T-helper 2 cell treated with Interferon-gamma antibody and Interleukin-4, amounts not matched to agents 5 μg/mL and 100 μg/mL, for 36 hours (primary cell): ENCODE measurements at regions not wholly inside any gene's neighbourhood (a gene's known extent, or its start where the extent isn't known, plus 50 kb on each side); places are given as distances from the start of the nearest gene placed in this dataset.

Experiments
- DNase-seq: peaks from one replicate; pipeline ENCODE4 v3.0.0; 2021; ENCODE audit warnings: low spot score
- H3K27ac Mint-ChIP-seq: one replicate; pipeline ENCODE4 v1.8.0; 2021; ENCODE audit warnings: mild to moderate bottlenecking, mixed read lengths
- H3K27me3 Mint-ChIP-seq: one replicate; pipeline ENCODE4 v1.8.0; 2021; ENCODE audit warnings: low read depth, mixed read lengths
- H3K36me3 Mint-ChIP-seq: one replicate; pipeline ENCODE4 v1.8.0; 2021; ENCODE audit warnings: low read depth, mixed read lengths
- H3K4me1 Mint-ChIP-seq: one replicate; pipeline ENCODE4 v1.8.0; 2021; ENCODE audit warnings: low read depth, mixed read lengths
- H3K4me3 Mint-ChIP-seq: one replicate; pipeline ENCODE4 v1.8.0; 2022; ENCODE audit warnings: mild to moderate bottlenecking, moderate library complexity, mixed read lengths
- H3K9me3 Mint-ChIP-seq: one replicate; pipeline ENCODE4 v1.8.0; 2021; ENCODE audit warnings: mixed read lengths

DNA sequence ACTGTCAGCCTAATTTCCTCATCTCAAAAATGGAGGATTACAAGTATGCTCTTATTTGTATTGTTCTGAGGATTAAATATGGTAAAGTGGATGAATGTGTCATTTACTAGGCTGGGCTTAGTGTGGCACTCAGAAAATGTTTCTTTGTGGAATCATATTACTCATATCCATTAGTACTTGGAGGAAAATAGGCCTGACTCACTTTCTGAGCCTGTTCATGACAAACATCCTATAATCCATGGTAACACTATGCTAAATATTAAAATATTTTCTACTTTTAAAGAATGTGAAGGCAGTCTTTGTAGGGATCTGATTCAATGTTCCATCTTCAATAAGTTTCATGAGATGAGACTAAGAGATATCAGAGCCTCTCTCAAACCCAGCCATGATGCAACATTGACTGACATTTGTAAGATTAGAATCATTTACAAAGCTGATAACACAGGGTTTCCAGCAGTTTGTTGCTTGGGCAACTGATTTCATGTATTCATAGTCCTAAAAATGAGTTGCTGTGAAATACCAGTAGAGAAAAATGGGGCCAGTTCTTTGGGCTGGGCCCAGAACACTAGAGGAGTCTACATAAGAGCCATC lies 1048.5 kb downstream of the NTRK3 start:
- no peaks in the 10 kb centered on the region for H3K9me3 Mint-ChIP-seq
- no peak overlapping the region for H3K27ac Mint-ChIP-seq
- no peaks in the 10 kb centered on the region for H3K36me3 Mint-ChIP-seq
- no peaks in the 10 kb centered on the region for H3K27me3 Mint-ChIP-seq
- H3K4me3 Mint-ChIP-seq: no peak overlapping the region
- no peak for DNase-seq
- no peaks in the 10 kb centered on the region for H3K4me1 Mint-ChIP-seq

DNA sequence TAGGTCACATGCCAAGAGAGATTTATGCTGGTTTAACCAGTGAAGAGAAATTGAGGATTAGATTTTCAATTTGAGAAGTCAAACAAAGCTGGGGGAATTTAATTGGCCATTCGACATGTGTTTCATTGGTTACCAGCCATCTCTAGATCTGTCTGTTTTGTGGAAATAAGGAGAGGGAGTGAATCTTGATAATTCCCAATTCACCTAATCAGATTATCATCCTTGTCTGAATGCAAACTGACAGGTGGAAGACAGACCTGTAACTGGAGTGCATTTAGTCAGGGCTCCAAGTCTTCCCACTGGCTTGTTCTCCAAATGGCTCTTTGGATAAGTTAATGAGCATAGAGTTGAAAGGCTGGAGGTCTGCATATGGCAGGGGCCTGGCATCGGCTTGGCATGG lies 1049.3 kb downstream of the NTRK3 start:
- no peaks in the 10 kb centered on the region for H3K9me3 Mint-ChIP-seq
- no peak for DNase-seq

DNA sequence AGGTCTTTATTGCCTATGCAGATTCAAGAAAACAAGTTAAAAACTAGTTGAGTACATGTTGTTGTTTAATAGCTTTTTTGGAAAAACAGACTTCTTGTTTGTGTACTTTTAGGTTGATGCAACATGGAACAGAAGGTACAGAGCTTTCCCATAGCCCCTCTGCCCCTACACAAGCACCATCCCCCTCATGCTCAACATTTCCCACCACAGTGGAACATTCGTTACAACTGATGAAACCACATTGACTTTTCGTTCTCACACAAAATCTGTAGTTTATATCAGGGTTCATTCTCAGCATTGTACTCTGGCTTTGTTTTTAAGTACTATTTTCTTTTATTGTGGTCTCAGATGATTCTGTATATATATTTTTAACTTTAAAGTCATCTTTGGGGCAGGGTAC lies 1054.6 kb downstream of the NTRK3 start:
- H3K4me3 Mint-ChIP-seq: no peak overlapping the region
- no peaks in the 10 kb centered on the region for H3K9me3 Mint-ChIP-seq
- H3K4me1 Mint-ChIP-seq: no peaks in the 10 kb centered on the region
- DNase-seq: no peak
- no peaks in the 10 kb centered on the region for H3K36me3 Mint-ChIP-seq
- H3K27ac Mint-ChIP-seq: no peak overlapping the region
- no peaks in the 10 kb centered on the region for H3K27me3 Mint-ChIP-seq

More for the DNA sequence above, 1049.3 kb downstream of the NTRK3 start:
- Mint-ChIP-seq H3K36me3 (no peaks in the 10 kb centered on the region), H3K4me3 (no peak overlapping the region), H3K27me3 (no peaks in the 10 kb centered on the region), H3K4me1 (no peaks in the 10 kb centered on the region), H3K27ac (no peak overlapping the region)

DNA sequence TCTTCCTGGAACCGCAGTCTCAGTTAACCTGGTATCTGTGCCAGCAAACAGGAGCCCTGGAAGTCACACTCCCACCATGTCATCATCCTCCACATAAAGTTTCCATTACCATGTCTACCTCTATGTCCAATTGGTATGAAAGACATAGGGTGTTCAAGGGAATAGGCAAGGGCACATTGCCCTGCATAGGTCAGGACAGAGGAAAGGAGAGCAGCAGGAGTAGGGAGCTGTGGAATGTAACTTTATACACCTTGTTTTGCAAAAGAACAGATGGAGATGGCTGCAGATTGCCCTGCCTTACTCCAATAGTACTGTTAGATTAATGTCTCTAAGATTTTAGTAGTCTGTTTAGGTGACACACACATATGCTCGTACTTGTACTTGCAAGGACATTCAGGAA lies 1056.4 kb downstream of the NTRK3 start:
- no peak overlapping the region for H3K4me3 Mint-ChIP-seq
- H3K4me1 Mint-ChIP-seq: no peaks in the 10 kb centered on the region
- no peaks in the 10 kb centered on the region for H3K27me3 Mint-ChIP-seq
- DNase-seq: no peak
- H3K36me3 Mint-ChIP-seq: no peaks in the 10 kb centered on the region
- H3K9me3 Mint-ChIP-seq: no peaks in the 10 kb centered on the region
- no peak overlapping the region for H3K27ac Mint-ChIP-seq

DNA sequence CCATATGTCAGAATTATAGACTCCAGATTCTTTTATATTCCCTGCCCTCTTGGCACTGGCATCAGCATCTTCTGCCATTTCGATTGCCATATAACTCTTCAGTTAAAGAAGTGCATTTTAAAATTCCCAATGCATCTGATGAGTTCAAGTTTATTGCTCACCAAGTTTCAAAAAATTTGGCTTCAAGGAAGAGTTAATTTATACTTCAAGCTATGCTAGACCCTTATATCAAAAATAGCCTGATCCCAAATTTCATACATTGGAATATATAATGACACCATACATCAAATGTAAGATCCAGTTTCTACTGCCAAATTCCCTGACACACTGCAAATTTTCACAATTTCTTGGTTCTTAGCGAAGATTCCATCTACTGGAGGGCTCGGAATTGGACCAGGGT lies 1058.6 kb downstream of the NTRK3 start:
- H3K27ac Mint-ChIP-seq: no peak overlapping the region
- H3K27me3 Mint-ChIP-seq: no peaks in the 10 kb centered on the region
- H3K36me3 Mint-ChIP-seq: no peaks in the 10 kb centered on the region
- H3K4me1 Mint-ChIP-seq: no peaks in the 10 kb centered on the region
- H3K4me3 Mint-ChIP-seq: no peak overlapping the region
- peaks cover 4% of the 10 kb centered on the region for H3K9me3 Mint-ChIP-seq
- no peak for DNase-seq

DNA sequence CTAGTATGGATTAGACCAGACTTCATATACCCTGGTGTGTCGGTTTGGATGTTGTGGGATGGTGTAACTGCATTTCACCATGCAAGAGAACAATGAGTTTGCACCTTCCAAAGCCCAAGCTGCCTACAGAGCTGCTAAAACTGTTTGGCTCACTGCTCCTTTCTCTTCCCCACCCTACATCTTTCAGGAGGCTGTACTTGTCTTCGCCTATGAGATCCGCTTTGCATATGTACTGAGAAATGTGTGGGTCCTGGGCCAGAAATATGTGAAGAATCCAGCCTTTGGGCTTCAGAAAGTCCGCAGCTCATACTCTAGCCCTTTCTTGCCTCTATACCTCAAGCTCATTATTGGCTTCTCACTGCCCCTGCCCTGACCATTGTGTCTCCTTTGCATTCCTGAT lies 1060.0 kb downstream of the NTRK3 start:
- Mint-ChIP-seq H3K9me3 (peaks cover 4% of the 10 kb centered on the region), H3K27ac (no peak overlapping the region), H3K4me1 (no peaks in the 10 kb centered on the region), H3K36me3 (no peaks in the 10 kb centered on the region), H3K27me3 (no peaks in the 10 kb centered on the region), H3K4me3 (no peak overlapping the region)
- DNase-seq: no peak

DNA sequence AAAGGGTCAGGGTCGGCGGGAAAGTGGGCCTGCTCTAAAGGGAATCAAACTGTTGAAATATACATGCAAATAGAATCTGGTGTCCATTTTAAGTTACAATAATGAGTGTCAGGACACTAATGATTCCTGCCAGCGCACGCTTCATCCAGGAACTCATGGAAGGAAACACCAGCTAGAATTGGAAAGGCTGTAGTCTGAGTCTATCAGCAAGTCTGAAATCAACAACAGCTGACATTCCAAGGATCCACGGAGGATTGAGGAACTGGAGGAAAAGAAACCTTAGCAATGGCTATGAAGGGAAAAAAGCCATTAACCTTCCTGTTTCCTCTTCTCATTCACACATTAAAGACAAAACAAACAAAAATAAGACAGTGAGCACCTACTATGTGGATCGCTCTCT lies 1063.1 kb downstream of the NTRK3 start:
- no peak overlapping the region for H3K27ac Mint-ChIP-seq
- peaks cover 4% of the 10 kb centered on the region for H3K9me3 Mint-ChIP-seq
- no peak for DNase-seq
- no peaks in the 10 kb centered on the region for H3K4me1 Mint-ChIP-seq
- H3K4me3 Mint-ChIP-seq: no peak overlapping the region
- H3K27me3 Mint-ChIP-seq: no peaks in the 10 kb centered on the region
- H3K36me3 Mint-ChIP-seq: no peaks in the 10 kb centered on the region

DNA sequence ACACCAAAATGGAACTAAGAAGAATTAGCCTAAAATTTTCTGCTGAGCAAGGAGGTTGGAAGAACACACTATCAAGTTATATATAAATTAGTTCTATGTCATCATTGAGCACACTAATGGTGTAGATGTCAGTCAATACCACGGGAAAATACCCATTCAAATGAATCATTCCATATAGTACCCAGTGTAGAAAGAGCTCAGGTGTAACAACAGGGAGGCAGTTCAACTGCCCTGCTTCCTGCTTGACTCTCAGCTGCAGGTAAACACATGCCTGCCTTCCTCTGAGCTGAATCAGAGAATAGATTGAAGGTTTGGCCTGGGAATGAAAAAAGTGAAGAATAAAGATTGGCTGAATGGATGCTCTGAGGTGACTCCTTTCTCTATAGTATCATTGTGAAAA lies 1088.0 kb downstream of the AGBL1 start:
- Mint-ChIP-seq H3K36me3 (no peaks in the 10 kb centered on the region), H3K27me3 (no peaks in the 10 kb centered on the region), H3K27ac (no peak overlapping the region), H3K4me3 (no peak overlapping the region), H3K9me3 (peaks cover 8% of the 10 kb centered on the region), H3K4me1 (no peaks in the 10 kb centered on the region)
- no peak for DNase-seq

DNA sequence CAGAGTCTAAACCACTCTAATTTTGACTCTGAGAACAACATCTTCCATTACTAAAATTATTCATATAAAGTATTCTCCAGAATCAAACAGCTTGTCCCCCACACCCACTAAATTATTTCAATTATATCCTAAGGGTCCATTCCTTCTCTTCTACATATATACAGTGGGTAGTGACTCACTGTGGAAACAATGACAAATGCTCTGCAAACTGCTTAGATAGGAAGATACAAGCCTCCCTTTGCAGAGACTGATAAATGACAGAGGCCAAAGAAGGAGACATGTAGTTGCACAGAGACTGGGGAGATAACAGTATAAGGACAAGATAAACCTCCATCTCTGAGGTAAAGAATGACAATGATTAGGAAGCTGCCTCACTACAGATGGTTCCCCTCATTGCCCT lies 1087.4 kb downstream of the AGBL1 start:
- Mint-ChIP-seq H3K4me3 (no peak overlapping the region), H3K27me3 (no peaks in the 10 kb centered on the region), H3K36me3 (no peaks in the 10 kb centered on the region), H3K4me1 (no peaks in the 10 kb centered on the region), H3K9me3 (peaks cover 8% of the 10 kb centered on the region), H3K27ac (no peak overlapping the region)
- DNase-seq: no peak

DNA sequence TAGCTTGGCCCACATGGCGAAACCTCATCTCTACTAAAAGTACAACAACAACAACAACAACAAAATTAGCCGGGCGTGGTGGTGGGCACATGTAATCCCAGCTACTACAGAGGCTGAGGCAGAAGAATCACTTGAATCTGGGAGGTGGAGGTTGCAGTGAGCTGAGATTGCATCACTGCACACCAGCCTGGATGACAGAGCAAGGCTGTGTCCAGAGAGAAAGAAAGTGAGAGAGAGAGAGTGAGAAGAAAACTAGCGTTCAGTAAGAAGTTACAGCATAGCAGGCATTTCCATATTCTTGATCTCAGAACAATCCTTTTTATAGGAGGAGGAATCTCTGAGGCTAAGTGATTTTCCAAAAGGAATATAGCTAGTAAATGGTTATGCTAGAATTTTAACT lies 1076.1 kb downstream of the AGBL1 start:
- Mint-ChIP-seq H3K9me3 (no peaks in the 10 kb centered on the region), H3K27me3 (no peaks in the 10 kb centered on the region), H3K36me3 (no peaks in the 10 kb centered on the region), H3K27ac (no peak overlapping the region), H3K4me1 (no peaks in the 10 kb centered on the region), H3K4me3 (no peak overlapping the region)
- no peak for DNase-seq

DNA sequence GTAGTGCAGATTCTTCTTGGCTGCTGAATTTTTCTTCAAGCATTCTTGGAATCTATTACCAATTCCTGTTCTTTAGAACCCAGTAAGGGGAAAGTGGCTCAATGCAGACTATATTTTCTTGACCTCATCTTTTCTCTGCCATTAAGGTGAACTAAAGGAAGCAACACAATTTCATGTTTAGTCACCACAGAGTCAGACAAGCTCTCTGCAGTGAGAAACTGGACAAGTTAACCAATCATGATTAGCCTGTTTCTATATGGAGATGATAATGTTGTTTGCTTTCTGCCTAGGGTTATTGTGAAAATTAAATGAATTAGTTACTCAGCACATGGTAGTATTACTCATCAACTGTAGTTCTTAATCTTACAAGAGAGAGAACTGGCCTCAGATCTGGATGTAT lies 1075.1 kb downstream of the AGBL1 start:
- no peak for DNase-seq
- Mint-ChIP-seq H3K9me3 (no peaks in the 10 kb centered on the region), H3K4me3 (no peak overlapping the region), H3K4me1 (no peaks in the 10 kb centered on the region), H3K36me3 (no peaks in the 10 kb centered on the region), H3K27me3 (no peaks in the 10 kb centered on the region), H3K27ac (no peak overlapping the region)

DNA sequence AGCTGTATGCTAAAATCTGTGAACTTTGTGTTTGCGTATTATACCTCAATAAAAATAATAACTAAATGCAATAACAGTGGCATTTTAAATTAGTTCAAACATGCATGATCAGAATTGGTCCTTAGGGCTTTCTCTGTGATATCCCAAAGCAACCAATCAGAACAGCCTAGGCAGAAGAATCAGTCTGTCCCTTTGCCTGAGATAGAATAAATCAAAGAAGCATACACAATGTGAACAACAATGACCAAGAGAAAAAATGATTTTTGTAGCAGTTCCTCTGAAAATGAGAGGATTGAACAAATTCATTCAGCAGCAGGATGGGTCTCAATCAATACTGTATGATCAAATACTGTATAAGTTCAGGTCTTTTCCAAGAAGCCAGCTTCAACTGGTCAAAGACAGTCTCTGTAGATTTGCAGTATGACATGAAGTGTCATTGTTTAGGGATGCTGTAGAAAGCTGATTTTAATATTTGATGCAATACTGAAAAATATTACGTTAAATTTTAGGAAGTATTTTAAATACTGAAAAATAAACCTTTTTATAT lies 1071.6 kb downstream of the AGBL1 start:
- no peak for DNase-seq
- H3K36me3 Mint-ChIP-seq: no peaks in the 10 kb centered on the region
- H3K27me3 Mint-ChIP-seq: no peaks in the 10 kb centered on the region
- H3K9me3 Mint-ChIP-seq: no peaks in the 10 kb centered on the region
- no peaks in the 10 kb centered on the region for H3K4me1 Mint-ChIP-seq
- no peak overlapping the region for H3K27ac Mint-ChIP-seq
- H3K4me3 Mint-ChIP-seq: no peak overlapping the region

DNA sequence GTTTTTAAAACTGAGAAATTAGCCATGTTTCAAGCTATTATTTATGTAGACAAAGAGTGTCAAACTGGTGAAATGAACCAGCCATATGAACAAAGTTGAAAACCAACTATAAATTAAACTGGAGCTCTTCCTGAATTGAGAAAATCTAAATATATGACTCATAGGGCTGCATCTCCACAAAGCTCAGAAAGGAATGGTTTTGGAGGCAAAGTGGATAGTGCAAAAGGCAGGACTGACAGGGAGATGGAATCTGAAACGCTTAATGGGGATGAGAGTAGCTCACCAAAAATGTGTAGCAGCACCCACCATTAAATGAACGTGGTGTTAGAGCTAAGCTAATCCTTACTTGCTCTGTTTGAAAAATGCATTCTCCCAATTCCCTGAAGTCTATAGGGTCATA lies 1066.0 kb downstream of the AGBL1 start:
- Mint-ChIP-seq H3K4me3 (no peak overlapping the region), H3K4me1 (no peaks in the 10 kb centered on the region), H3K9me3 (peaks cover 10% of the 10 kb centered on the region), H3K36me3 (no peaks in the 10 kb centered on the region), H3K27me3 (no peaks in the 10 kb centered on the region), H3K27ac (no peak overlapping the region)
- no peak for DNase-seq

DNA sequence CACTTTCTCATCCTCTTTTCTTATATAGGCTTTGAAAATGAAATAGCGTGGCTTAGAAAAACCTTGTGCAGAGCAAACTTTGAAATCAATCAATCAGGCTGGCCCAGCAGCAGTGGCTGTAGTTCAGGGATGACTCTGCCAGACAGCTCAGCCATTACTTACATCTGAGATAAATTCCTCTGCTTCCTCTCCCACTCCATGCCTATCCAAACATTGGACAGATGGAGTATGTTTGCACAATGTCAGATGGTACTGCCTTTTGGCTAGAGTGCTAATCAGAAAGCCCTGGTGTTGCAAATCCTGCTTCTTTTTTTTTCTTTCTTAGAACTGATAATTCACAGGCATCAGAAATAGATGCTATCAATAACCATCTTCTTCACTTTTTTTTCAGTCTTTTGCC lies 1065.1 kb downstream of the AGBL1 start:
- Mint-ChIP-seq H3K27ac (no peak overlapping the region), H3K36me3 (no peaks in the 10 kb centered on the region), H3K27me3 (no peaks in the 10 kb centered on the region), H3K4me1 (no peaks in the 10 kb centered on the region), H3K9me3 (peaks cover 10% of the 10 kb centered on the region), H3K4me3 (no peak overlapping the region)
- no peak for DNase-seq

DNA sequence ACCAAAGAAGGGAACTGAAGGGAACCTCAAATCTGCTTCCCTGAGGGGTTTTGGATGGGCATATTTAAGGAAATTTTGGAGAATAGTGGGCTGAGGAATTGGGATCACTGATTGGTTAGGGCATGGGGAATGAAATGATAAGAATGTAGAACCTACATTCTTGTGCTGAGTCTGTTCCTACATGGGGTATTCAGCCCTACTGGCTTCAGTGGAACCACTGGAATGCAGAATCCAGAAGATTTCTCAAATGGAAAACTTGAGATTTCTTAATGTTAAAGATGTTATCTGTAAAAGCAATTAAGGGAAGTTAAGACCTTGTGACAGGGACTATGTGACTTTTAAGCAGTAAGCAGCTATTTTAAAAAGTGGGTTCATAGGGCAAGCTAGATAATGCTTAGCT lies 1062.4 kb downstream of the AGBL1 start:
- Mint-ChIP-seq H3K4me1 (no peaks in the 10 kb centered on the region), H3K9me3 (peaks cover 10% of the 10 kb centered on the region), H3K27me3 (no peaks in the 10 kb centered on the region), H3K36me3 (no peaks in the 10 kb centered on the region), H3K4me3 (no peak overlapping the region), H3K27ac (no peak overlapping the region)
- no peak for DNase-seq
